NOMO-1 treated with DMSO at 0.1 percent for 48 hours (cell line): ENCODE measurements at regions not wholly inside any gene's neighbourhood (a gene's known extent, or its start where the extent isn't known, plus 50 kb on each side); places are given as distances from the start of the nearest gene placed in this dataset.
A peak's percentile ranks its signal among the peaks of the same experiment; 100 is the strongest.
"Not testable (repeated sequence)": the region's sequence is repeated elsewhere in the genome, so short reads cannot be mapped to it uniquely, and the experiment has no call there.

ENCODE experiments used
- DNase-seq: peaks from one replicate; lab custom pipeline; 2025; ENCODE audit not compliant: unreplicated experiment; lab: John Stamatoyannopoulos, UW

DNA sequence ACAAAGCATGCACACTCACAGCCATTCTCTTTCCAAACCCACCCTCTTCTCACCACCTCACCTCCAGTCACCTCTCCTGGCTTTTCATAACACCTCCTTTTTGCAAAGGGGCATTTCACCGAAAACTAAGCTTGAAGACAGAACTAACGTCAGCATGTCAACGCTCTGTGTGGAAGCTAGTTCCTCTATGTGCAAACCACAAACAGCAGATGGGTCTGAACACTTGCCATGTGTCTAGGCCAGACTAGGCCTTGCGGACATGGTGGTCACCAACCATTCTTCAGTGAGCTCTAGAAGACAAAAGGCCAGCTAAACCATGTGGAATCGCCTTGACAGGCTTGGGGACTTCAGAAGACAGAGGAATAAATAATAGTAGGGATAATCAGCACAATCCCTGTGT lies 148.5 kb downstream of the TXNL1 start:
- DNase-seq: peak; percentile 75

- peak; percentile 23 for DNase-seq
Measured at GRCh38 chr18:56488739-56489138, 149.7 kb downstream of the TXNL1 start.

DNA sequence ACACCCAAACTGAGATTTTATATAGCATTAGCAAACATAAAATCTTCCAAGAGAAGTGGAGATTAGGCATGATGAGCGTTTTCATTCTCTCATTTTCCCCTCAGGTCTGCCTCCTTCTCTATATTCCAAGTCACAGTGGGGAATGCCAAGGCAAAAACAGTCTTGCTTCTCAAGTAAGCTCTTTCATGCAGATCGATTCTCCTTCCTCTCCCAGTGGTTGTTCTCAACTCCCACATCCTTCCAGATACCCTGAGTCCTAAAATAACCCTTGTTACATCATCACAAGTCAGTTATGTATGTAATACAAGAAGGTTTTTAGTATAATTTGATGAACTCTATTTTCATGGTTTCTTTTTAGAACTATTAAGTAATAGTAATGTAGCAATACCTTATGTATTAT lies 150.6 kb downstream of the TXNL1 start:
- no peak for DNase-seq

- DNase-seq: no peak
Measured at GRCh38 chr18:56483386-56483785, 155.0 kb downstream of the TXNL1 start.

GRCh38 chr18:56482813-56483212 lies 155.6 kb downstream of the TXNL1 start:
- not testable (repeated sequence) for DNase-seq

GRCh38 chr18:56481751-56482150 lies 156.6 kb downstream of the TXNL1 start:
- no peak for DNase-seq

- DNase-seq: no peak
Measured at GRCh38 chr18:56479841-56480240, 158.6 kb downstream of the TXNL1 start.

DNA sequence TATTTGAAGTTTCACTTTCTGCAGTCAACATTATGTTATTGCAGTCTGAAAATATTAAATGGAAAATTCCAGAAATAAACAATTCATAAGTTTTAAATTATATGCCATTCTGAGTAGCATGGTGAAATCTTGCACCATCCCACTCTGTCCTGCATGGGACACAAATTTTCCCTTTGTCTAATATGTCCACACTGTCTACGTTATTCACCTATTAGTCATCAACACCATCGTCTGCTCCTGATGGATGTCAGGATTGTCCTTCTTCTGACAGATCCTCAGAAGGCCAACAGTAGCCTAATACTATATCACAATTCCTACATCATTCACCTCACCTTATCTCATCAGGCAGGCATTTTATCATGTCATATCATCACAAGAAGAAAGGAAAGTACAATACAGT lies 163.1 kb downstream of the TXNL1 start:
- DNase-seq: no peak

DNA sequence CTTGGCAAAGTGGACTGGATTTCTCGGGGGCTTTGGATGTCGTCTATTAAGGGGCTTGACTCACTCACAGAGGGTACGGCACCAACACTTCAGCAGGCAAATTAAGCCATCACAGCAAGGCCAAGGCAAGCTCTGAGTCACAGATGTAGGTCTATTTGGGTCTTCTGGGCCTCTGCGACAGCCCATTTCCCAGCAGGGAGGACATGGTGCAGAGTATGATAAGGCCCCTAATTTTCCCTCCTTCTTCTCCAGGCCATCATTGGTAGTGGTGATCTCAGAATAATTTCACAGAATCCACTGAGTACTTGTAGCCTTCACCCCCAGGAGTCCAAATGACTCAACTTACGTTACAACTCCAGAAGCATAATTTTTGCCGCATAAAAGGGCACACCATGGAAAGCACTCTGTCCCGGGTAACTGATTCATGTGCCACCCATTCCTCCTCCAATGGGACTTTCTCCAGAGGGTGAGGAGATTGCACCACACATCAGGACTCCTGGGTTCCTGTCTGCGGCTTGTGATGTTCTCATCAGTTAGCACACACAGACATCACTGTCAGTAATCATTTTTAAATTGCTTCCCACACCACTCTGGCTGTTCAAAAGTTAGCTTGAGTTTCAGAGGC lies 164.9 kb downstream of the TXNL1 start:
- peak; percentile 60 for DNase-seq

- DNase-seq: no peak
Measured at GRCh38 chr18:56470406-56471351, 167.7 kb downstream of the TXNL1 start.

DNA sequence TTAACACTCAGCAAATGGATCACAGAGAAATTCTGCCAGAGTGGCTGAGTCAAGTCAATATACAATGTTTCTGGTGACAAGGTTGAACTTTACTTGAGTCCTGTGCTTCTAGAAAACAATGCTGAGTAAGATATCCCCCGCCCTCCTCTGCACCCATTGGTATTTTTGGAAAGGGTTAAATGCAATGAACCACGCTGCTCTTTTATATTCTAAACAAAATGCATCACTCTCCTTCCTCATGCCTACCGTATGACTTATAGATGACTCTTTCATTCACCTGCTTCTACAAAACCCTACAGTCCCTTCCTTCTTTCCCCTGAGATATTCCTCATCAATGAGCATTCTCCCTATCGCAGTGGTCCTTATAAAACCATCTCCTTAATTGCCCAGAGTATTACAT lies 168.8 kb downstream of the TXNL1 start:
- DNase-seq: no peak

- peak; percentile 93 for DNase-seq
Measured at GRCh38 chr18:56468396-56468795, 170.0 kb downstream of the TXNL1 start.

GRCh38 chr18:56462276-56462675 lies 176.1 kb downstream of the TXNL1 start:
- DNase-seq: no peak

DNA sequence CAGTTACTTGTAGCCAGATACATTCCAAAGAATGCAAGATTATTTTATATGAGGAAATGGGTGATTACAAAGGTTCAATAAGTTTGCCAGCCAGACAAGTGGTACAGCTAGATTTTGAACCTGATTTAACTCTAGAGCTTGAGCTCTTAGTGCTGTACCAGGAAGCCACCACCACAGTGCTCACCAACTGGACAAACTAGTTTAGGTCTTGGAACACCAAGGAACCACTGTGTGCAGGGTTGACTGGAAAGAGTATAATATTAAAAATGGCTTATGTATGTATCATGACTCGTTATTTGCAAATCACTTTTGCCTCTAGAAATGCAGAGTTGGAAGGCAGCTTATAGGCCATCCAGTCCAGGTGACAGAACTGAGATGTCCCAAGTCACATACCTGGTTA lies 177.2 kb downstream of the TXNL1 start:
- no peak for DNase-seq

- DNase-seq: peak; percentile 74
Measured at GRCh38 chr18:56460581-56460980, 177.8 kb downstream of the TXNL1 start.

- DNase-seq: no peak
Measured at GRCh38 chr18:56458770-56459712, 179.4 kb downstream of the TXNL1 start.

DNA sequence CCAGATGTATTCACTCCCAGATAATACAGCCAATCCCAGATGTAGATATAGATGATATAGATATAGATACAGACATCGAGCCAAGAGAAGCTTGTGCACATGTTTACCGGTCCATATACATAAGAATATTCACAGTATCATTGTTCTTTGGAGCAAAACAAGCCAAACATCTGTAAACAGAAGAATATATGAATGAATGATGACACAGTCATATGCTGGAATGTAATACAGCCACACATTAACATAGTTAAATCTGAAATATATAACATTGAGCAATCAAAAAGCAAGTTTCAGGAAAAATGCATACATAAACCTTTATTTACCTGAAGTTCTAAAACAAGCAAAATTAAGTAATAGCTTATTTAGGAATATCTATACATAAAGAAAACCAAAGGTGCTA lies 182.5 kb downstream of the TXNL1 start:
- no peak for DNase-seq

- no peak for DNase-seq
Measured at GRCh38 chr18:56455141-56455540, 183.3 kb downstream of the TXNL1 start.

DNA sequence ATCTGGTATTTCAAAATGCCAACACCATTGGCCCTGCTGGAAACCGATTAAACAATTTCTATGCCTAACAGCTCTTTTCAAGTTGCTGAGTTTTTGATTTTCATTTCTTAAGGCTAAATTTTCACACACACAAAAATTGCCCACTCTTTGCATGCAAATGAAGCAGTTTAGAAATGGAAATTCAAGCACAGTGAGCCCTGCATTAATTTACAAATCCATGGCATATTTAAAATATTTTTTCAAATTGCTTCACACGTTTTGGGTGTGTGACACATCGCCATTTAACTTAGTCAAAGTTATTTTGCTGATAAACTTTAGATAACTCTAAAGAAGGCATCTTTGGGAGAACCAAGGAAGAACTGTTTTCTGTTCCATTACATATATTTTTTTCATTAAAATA lies 184.8 kb downstream of the TXNL1 start:
- DNase-seq: no peak

- no peak for DNase-seq
Measured at GRCh38 chr18:56451188-56451587, 187.2 kb downstream of the TXNL1 start.

DNA sequence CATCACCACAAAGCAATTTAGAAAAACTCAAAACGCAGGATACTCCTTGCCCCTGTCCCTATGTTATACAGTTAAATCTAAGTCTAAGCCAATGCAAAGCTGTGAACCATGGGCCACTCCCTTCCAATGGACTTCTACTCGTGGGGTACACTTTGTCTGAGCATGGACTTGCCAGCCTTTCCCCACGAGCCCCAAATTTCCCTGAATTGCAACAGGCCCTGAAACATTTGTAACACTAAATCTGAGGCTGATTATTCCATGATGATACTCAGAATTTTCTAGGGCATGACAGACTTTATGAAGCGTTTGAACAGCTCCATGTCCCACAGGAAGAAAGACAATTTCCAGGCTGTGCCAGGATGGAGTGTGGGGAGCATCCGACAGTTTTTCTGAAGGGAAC lies 189.6 kb downstream of the TXNL1 start:
- no peak for DNase-seq
